ENCODE measurements at regions not wholly inside any gene's neighbourhood (a gene's known extent, or its start where the extent isn't known, plus 50 kb on each side); places are given as distances from the start of the nearest gene placed in this dataset.

GRCh38 chr6:166241974-166242373, 66.2 kb downstream of the PRR18 start:
- TF ChIP-seq EZH2 (IDR thresholded peaks at IDR 0.05) (no peak), POLR2AphosphoS5 (IDR thresholded peaks at IDR 0.05; ENCODE audit: borderline replicate concordance, low read depth, low read length) (no peak), FOXP2 (optimal IDR thresholded peaks at IDR 0.05; ENCODE audit: control extremely low read depth, extremely low read length, insufficient read depth) (no peak)

All from SK-N-MC (cell line).